ENCODE measurements at regions not wholly inside any gene's neighbourhood (a gene's known extent, or its start where the extent isn't known, plus 50 kb on each side); places are given as distances from the start of the nearest gene placed in this dataset.

DNA sequence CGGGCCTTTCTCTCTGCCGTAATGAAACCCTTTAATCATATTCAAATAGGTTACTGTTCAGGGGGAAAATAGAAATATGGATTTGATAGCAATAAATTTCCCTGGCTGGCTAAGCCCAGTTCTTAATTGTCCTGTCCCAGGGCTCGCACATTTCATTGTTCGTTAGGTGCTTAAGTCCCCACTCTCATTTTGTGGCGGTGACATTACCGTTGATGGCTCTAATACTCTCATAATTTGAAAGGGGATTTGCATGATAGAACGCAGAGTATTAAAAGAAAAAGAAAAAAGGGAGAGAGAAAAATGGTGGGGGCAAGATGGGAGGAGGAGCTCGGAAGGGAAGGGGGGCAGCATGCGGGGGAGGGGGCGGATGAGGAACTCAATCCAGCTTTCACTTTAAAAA lies 79.1 kb upstream of the FOXP4 start:
- no peak overlapping the region for H3K27ac ChIP-seq
- no peak overlapping the region for H3K4me3 ChIP-seq

DNA sequence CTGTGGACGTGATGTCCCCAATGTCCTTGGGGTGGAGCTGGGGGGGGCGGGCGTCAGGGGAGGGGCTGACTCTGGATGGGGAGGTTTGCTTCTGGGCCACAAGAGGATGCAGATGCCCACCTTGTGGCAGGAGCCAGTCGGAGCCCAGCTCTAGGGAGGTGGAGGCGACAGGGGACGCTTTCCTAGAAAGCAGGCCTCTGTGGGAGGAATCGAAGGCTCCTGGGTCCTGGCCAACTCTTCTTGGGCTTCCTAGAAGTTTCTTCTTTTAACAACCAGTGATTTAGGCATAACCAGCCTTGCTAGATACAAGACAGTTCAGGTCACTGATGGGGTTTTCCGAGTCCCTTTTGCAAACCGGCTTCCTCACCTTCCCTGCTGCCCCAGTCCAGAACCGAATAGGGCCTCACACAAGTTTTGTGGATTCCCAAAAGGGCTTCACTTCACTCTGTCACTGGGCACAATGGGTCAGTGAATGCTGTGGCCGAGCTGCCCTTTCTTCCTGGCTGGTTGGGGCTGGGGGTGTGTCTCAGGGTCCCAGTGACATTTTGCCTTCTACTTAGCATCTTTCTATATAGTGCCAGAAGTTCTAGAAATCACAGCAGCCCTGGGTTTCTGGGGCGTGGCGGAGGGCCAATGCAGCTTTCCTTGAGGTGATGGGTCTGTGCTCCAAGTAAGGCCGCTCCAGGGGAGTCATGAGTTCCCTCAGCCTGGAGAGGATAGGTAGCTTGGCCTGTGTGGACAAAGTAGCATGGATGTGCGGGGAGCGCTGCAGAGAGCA lies 78.4 kb upstream of the FOXP4 start:
- Histone ChIP-seq H3K27ac (no peak overlapping the region), H3K4me3 (no peak overlapping the region)

DNA sequence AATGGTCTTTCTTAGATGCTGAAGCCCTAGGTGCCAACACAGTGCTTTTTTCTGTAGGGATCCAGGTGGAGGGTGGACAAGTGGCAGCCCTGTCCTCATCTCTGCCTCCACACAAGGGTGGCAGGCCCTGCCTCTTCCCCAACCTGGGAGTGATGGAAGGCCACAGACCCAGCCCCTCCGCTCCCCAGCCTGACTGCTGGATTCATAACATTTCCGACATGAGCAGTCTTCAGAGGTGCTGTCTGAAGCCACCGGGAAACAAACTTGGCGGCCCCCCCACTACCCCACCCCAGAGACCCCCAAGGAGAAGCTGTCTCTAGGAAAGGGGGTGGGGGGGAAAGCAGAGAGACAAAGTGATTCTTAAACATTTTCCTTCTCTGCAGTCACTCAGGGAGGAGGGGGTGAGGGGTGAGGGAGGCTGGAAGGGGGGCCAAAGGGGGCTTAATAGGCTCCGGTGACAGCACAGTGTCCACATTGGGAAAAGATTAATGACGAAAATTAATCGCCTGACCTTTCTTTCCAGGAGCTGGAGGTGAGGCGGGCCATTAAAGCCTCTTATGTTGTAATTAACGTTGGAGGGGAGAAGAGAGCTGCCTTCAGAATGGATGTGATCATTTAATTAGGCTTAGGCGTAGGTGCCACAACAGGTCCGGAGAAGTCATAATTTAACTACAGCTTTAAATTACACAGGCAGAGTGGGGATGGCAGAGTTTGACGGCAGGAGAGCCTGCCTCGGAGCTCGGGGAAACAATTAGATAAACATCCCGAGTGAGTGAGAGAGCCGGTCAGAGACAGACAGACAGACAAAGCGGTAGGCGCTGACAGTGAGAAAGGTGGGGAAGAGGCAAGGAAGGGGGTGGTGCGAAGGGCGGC lies 76.8 kb upstream of the FOXP4 start:
- H3K4me3 ChIP-seq, result peak overlapping the region in 1 of 7 experiments; percentile 21

DNA sequence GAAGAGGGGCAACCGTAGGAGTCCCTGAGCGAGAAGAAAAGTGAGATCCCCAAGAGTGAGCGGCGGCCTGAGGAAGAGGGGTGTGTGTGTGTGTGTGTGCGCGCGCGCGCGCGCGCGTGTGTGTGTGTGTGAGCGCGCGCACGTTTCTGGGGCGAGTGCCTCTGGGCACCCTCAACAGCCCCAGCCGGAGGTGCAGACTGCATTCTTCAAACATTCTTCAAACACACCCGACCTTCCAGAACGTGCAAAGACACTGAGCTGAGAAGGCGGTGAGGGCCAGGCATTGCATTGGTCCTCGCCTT lies 76.2 kb upstream of the FOXP4 start:
- H3K27ac ChIP-seq, result peak overlapping the region in 2 of 21 experiments; percentile 22 to 29
- H3K4me3 ChIP-seq, result peak overlapping the region in 2 of 7 experiments; percentile 9 to 21

More for the DNA sequence above, 76.8 kb upstream of the FOXP4 start:
- H3K27ac ChIP-seq, result peak overlapping the region in 1 of 21 experiments; percentile 29

DNA sequence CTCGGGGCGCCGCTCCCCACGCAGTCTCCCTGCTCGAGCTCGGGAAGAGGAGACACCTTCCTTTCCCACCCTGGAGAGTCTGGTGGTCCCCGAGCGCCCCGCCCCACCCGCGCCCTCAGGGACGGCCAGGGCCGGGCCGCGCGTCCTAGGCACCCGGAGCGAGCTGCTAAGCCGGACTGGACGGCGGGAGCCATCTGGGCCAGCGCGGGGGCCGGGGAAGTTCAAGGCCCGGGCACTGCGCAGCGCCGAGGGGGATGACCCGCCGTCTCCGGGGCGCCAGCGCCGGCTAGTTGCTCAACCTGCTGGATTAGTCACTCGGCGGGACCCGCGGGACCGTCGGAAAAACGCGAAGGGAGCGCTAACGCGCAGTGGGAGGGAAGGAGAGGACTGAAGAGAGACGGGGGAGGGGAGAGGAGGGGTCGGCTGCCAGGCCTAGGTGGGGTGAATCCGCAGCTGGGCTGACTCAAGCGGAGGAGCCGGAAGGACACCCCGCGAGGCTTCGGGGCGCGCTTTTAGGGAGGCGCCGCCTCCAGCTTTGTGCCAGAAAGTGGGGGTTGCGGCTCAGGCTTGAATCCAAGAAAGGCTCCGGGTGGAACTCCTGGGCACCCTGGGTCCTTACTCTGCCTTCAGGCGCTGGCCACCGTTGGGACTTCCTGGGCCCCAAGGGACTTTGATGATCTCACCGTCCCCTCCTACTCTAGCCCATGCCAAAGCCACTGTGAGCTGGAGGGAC lies 75.7 kb upstream of the FOXP4 start:
- peak overlapping the region in 1 of 21 experiments; percentile 22 for H3K27ac ChIP-seq

DNA sequence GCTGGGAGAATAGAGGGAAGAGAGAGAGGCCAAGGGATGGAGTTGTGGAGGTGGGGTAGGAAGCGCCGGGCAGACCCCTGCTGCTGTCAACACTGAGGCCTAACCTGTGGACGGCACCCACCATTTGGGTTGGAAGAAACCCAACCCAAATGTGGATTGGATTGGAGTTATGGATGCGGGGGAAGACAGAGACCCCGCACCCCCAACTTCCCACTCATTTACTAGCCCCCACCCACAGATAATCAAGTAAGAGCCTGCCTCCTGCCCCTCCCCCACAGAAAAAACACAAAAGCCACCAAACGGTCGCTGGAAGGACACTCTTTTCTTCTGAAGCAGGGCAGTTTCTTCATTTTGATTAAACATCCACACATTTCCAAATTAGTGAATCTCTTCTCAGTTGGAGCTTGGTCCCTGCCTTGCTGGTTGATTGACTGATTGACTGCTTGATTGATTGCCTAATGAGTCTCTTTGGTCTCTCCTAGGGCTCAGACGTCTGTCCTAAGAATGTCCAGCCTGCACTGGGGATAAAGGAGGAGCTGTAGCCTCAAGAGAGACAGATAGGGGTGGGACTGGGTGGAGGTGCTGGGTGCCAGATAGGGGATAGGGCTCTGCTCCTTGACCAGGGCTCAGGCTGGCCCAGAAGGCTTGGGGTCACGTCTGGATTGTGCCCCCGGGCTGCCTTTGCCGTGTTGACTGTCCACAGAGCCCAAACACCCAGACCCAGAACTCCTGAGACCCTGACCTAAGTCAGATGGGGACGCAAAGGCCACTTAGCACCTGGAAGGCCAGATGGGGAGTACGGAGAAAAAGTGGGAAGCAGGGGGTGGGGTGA lies 74.9 kb upstream of the FOXP4 start:
- no peak overlapping the region for H3K27ac ChIP-seq
- no peak overlapping the region for H3K4me3 ChIP-seq

More for the DNA sequence above, 75.7 kb upstream of the FOXP4 start:
- peak overlapping the region in 2 of 7 experiments; percentile 9 to 21 for H3K4me3 ChIP-seq

DNA sequence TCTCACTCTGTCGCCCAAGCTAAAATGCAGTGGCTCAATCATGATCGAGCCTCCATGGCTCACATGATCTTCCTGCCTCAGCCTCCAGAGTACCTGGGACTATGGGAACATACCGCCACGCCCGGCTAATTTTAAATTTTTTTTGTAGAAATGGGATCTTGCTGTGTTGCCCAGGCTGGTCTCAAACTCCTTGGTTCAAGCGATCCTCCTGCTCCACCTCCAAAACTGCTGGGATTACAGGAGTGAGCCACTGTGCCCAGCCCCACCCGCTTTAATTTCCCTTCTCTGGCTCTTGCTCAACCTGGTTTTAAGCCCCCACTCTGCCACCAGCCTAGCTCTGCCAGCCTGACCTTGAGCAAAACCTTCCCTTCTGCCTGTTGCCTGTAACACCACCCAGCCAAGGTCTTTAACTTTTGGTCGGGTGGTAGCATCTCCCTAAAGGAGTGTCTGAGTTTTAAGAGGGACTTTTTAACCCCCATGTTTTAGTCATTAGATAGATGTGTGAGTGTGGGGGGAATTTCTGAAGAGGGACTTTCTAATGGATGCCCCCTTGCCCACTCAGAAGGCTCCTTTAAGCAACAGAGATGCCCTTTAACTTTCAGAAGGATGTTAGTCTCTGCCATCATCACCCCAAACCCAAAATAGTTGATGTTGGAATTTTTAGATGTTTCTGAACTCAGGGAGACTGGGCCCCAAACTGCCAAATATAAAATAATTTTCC lies 71.8 kb upstream of the FOXP4 start:
- Histone ChIP-seq H3K4me3 (no peak overlapping the region), H3K27ac (no peak overlapping the region)

DNA sequence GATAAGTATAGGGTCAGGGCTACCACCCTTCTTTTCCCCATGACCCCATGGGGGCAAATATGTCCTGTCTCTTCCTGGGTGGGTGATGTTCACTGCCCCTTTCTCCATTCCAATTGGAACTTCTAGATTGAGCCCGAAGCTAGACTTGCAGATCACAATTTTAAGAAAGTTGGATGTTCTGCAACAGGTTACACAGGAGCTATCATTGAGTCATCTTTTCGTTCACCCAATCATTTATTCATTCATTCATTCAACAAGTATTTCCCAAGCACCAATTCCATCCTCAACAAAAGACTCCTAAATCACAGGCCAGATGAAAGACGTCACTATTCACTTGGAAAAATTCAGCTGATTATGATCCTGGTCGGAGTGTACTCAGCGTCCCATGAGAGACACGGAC lies 71.0 kb upstream of the FOXP4 start:
- H3K27ac ChIP-seq, result no peak overlapping the region

DNA sequence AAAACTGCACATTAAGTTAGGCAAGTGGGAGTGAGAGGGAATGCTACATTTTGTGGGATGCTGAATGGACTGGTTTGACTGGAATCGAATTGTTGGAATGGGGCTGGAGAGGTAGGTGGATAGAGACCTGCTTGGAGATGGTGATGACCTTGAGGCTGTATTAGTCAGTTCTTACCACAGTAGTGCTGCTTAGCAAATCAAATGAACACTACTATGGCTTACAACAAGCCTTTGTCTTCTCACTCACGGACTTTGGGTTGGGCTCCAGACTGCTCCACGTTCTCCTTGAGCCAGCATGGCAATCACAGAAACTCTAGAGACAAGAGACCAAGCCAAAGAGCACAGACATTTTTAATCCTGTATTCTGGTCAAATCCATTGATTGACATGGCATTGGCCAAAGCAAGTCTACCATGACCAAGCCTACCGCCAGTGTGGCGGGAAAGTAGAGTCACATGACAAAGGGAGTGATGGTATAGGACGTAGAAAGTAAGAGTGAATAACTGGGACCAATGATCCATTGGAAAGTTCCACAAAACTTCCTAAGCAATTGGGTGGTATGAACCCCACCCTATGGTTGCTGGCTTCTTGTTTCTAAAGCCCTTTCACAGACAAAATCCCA lies 70.3 kb upstream of the FOXP4 start:
- H3K27ac ChIP-seq, result no peak overlapping the region
- no peak overlapping the region for H3K4me3 ChIP-seq

More for the DNA sequence above, 71.0 kb upstream of the FOXP4 start:
- H3K4me3 ChIP-seq, result no peak overlapping the region

DNA sequence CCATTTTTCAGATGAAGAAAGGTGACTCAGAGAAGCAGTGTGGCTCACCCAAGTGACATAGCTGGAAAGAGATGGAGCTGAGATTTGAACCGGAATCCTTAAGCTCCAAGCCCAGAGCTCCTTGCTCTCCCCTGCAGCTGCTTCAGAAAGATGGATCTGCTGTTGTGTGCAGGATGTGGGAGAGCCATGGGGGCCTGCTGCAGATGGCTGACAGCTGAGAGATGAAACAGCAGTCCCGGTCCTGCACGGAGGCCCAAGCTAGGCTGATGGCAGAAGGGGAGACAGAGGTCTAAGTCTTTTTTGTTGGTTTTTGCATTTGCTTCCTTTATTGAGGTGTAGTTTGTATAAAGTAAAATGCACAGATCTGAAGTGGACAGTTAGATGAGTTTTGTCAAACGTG lies 69.8 kb upstream of the FOXP4 start:
- H3K4me3 ChIP-seq, result no peak overlapping the region
- H3K27ac ChIP-seq, result no peak overlapping the region

DNA sequence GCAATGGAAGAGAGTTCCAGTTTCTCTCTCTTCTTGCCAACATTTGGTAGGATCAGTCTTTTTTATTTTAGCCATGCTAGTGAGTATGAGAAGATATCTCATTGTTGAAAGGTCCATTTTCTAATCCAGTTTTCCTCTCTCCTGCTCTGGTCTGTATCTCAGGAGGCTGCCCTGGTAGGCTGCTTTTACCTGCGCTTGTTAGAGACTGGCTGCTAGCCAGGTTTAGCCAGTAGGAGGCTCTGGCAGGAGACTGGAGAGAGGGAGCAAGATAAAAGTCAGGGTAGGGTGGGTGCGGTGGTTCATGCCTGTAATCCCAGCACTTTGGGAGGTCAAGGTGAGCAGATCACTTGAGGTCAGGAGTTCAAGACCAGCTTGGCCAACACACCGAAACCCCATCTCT lies 68.6 kb upstream of the FOXP4 start:
- no peak overlapping the region for H3K4me3 ChIP-seq
- no peak overlapping the region for H3K27ac ChIP-seq

DNA sequence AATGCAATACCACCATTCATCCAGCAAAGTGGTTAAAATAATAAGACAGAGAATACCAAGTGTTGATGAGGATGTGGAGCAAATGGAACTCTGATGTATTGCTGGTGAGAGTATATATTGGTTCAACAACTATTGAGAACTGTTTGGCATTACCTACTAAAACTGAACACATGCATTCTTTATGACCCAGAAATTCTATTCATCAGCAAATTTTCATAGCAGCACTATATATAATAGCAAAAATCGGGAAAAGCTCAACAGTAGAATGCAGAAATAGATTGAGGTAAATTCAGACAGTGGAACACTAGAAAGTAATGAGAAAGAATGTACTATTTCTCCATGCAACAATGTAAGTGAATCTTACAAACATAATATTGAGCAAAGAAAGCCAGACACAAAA lies 62.2 kb upstream of the FOXP4 start:
- no peak overlapping the region for H3K4me3 ChIP-seq
- H3K27ac ChIP-seq, result no peak overlapping the region

DNA sequence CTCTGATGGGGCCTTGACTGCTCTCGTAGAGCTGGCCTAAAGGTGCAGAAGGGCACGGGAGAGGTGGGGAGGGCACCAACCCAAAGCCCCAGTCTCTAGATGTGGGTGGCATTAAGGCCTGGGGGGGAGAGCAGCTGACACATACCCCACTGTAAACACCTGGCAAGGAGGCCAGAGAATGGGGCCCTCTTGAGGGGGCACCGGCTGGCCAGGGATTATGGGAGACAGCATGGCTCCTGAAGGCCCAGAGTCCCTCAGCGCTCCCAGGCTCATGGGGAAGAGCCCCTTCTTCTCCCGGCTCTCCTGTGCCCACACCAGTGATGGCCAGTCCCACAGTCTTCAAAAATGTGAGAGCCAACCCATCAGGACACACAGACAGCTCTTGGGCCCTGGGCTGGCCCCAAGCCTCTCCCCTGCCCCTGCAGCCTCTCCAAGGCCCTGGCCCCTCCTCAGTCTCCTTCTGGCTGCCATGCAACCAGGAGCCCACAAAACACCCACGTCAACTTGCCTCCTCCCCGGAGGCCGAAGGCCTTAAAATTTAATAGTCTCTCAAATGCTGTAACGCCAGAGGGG lies 58.2 kb upstream of the FOXP4 start:
- Histone ChIP-seq H3K27ac (peak overlapping the region in 1 of 21 experiments; percentile 5), H3K4me3 (no peak overlapping the region)

DNA sequence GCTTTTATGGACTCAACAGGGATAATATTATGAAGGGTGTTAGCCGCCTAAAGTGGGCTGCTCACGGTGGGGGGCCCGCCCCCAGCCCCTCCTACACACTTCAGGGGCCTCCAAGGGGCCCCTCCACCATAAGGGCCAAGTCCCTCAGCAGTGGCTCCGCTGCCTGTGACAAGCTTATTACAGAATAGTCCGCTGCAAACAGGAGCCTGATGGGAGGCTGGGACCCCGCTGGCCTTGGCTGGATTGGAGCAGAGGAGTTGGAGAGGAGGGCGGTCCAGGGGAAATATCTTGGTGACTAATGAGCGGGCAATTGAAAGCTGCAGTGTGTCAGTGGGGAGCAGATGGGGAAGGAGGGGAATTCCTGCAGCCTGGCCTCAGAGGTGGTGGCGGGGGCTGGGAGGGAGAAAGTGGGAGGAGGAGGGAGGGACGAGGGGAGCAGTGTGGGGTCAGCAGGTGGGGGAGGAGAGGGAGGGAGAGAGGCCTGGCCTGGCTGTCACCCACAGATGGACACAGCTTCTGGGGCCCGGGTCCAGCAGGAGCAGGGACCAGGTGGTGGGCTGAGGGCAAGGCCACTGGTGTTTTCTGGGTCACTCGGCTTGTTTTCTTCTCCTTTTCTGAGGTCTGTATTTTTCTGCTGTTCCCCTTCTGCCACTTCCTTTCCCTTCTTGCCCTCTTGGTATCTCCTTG lies 57.6 kb upstream of the FOXP4 start:
- peak overlapping the region in 5 of 21 experiments; percentile 5 to 54 (median 26) for H3K27ac ChIP-seq

DNA sequence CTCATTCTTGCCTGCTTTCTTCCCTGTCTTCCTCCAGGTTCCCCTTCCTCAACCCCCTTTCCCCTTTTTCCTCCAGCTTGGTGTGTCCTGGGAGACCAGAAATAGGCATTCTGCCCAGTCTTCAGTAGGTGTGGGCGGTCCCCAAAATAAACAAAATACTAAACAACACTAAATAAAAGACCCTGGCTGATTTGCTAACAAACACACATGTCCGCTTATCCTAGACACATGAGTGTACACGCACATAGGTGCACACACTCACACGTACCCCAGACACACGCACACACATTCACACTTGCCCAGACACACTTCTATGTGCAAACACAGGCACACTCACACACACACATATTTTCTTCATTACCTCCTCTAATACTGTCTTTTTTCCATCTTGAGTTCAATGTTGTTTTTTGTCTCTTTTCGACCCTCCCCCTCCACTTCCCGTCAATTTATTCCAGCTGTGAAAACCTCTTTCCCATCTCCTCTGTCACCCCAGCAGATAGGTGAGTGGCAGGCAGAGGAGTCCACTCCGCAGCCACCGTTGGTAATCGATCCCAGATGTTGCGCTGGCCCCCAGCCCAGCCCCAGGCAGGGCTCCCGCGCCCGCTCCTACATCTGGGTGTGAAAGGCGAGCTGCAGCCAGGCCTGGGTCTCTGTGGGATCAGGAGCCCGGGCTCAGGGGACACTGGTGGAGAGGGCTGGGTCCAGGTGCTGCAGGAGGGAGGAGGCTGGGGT lies 56.9 kb upstream of the FOXP4 start:
- Histone ChIP-seq H3K4me3 (no peak overlapping the region), H3K27ac (peak overlapping the region in 4 of 21 experiments; percentile 17 to 54 (median 30))

More for the DNA sequence above, 57.6 kb upstream of the FOXP4 start:
- no peak overlapping the region for H3K4me3 ChIP-seq

DNA sequence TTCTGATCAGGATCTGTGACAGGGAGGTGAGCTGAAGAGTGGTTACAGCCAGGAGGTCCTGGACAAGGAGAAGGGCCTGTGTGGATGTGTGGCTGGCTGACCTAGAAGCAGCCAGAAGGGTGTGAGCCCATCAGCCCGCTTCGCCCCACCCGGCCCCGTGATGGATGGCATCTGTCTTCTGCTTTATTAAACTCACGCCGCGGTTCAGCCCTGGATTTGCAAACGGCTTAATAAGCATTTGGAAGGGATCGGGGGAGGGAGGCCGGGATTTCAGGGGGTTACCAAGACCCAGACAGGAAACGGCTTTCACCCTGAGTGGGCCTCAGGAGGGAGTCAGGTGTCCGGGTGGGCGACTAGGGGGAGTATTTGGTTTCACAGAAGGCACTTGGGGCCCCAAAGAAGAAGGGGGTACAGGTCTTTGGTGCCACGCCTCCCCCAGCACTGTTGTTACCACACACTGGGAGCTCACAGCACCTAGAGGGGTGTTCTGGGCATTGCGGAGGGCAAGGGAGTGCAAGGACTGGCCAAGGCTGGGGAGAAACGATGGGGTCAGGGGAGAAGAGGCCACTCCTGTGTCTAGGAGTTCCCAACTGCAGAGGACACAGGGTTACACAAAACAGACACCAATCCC lies 53.8 kb upstream of the FOXP4 start:
- Histone ChIP-seq H3K4me3 (no peak overlapping the region), H3K27ac (no peak overlapping the region)

Data from skin epidermis (tissue), 12 donors.